GM21381 (cell line): ENCODE measurements at regions not wholly inside any gene's neighbourhood (a gene's known extent, or its start where the extent isn't known, plus 50 kb on each side); places are given as distances from the start of the nearest gene placed in this dataset.

Source experiments
- ATAC-seq: cut with Tn5 transposase; IDR thresholded peaks from one replicate; pipeline ENCODE4 v1.9.1; 2021; ENCODE audit warnings: mild to moderate bottlenecking, moderate library complexity; ENCODE audit not compliant: unreplicated experiment

GRCh38 chr17:71905376-71906031 is 215.3 kb upstream of the SOX9 start:
- ATAC-seq: no peak

GRCh38 chr17:71909155-71909554 is 211.7 kb upstream of the SOX9 start:
- ATAC-seq: no peak

GRCh38 chr17:71910002-71910401 is 210.8 kb upstream of the SOX9 start:
- ATAC-seq: no peak

GRCh38 chr17:71914042-71914441 is 206.8 kb upstream of the SOX9 start:
- no peak for ATAC-seq

- ATAC-seq: no peak
Observed at GRCh38 chr17:71914812-71915211, 206.0 kb upstream of the SOX9 start.

GRCh38 chr17:71917715-71918114 is 203.1 kb upstream of the SOX9 start:
- no peak for ATAC-seq

GRCh38 chr17:71919186-71919585 is 201.6 kb upstream of the SOX9 start:
- ATAC-seq: no peak

- ATAC-seq: no peak
Observed at GRCh38 chr17:71919896-71920295, 200.9 kb upstream of the SOX9 start.

GRCh38 chr17:71921796-71922195 is 199.0 kb upstream of the SOX9 start:
- ATAC-seq: no peak

- ATAC-seq: no peak
Observed at GRCh38 chr17:71922439-71922838, 198.4 kb upstream of the SOX9 start.

- ATAC-seq: no peak
Observed at GRCh38 chr17:71926746-71927398, 193.9 kb upstream of the SOX9 start.

GRCh38 chr17:71933306-71933705 is 187.5 kb upstream of the SOX9 start:
- no peak for ATAC-seq

GRCh38 chr17:71934520-71934919 is 186.3 kb upstream of the SOX9 start:
- no peak for ATAC-seq

GRCh38 chr17:71935341-71935740 is 185.5 kb upstream of the SOX9 start:
- ATAC-seq: no peak

GRCh38 chr17:71936977-71937376 is 183.8 kb upstream of the SOX9 start:
- ATAC-seq: no peak

GRCh38 chr17:71937914-71938313 is 182.9 kb upstream of the SOX9 start:
- ATAC-seq: no peak

- no peak for ATAC-seq
Observed at GRCh38 chr17:71938340-71939010, 182.3 kb upstream of the SOX9 start.

GRCh38 chr17:71941920-71942319 is 178.9 kb upstream of the SOX9 start:
- ATAC-seq: no peak

- no peak for ATAC-seq
Observed at GRCh38 chr17:71942626-71943025, 178.2 kb upstream of the SOX9 start.

GRCh38 chr17:71948703-71949422 is 172.0 kb upstream of the SOX9 start:
- no peak for ATAC-seq

GRCh38 chr17:71959154-71959553 is 161.7 kb upstream of the SOX9 start:
- ATAC-seq: no peak

- no peak for ATAC-seq
Observed at GRCh38 chr17:71963351-71963750, 157.5 kb upstream of the SOX9 start.
